PC-9 (cell line): ENCODE measurements at regions not wholly inside any gene's neighbourhood (a gene's known extent, or its start where the extent isn't known, plus 50 kb on each side); places are given as distances from the start of the nearest gene placed in this dataset.

Experiments
- CTCF ChIP-seq: fragments of 200-600 bp; sonication (generic); conservative IDR thresholded peaks from 2 replicates; pipeline ENCODE4 v1.6.1; 2017; ENCODE audit warnings: mixed run types, antibody characterized with exemption, mild to moderate bottlenecking, moderate library complexity
- EZH2 ChIP-seq: fragments of 200-600 bp; sonication (generic); IDR thresholded peaks from 2 replicates; pipeline ENCODE4 v1.8.0; 2017; ENCODE audit warnings: antibody characterized with exemption, low read depth

DNA sequence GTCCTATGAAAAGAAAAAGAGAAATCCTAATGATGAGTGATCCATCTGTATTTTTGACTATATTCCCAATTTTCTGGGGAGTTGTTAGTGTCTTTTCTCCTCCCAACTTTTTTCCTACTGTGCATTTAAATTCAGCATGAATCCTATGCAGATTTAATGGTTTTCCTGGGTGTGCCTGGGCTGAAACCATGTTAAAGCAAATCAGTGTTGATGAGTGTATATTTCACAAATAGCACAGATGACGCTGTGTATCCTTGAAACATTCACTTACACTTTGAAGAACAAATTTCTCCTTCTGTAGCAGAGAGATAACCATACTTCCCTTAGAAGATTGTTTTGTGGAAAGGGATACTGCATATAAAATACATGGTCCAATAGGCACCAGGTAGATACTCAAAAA, 114.3 kb downstream of the TRIB2 start:
- TF ChIP-seq CTCF (no peak), EZH2 (no peak)
